ENCODE measurements at regions not wholly inside any gene's neighbourhood (a gene's known extent, or its start where the extent isn't known, plus 50 kb on each side); places are given as distances from the start of the nearest gene placed in this dataset.

DNA sequence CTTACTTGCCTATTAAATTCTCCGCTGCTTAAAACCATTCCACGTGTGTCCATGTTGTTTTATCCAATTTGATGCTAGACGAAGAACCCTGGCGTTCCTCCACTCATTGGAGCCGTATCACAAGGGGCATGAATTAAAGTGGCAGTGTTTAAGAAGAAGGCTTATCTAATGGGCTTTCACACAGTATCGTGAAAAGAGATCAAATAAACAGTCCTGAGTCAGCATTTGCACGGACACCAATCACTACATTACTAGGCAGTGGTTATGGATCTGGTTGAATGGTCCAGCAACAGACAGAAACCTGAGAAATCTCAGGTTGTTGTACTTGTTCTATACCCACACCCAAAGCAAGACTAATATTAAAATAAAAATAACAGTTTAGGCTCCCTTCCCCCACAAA, 671.6 kb downstream of the FAT4 start:
- TF ChIP-seq, protein P1, sequence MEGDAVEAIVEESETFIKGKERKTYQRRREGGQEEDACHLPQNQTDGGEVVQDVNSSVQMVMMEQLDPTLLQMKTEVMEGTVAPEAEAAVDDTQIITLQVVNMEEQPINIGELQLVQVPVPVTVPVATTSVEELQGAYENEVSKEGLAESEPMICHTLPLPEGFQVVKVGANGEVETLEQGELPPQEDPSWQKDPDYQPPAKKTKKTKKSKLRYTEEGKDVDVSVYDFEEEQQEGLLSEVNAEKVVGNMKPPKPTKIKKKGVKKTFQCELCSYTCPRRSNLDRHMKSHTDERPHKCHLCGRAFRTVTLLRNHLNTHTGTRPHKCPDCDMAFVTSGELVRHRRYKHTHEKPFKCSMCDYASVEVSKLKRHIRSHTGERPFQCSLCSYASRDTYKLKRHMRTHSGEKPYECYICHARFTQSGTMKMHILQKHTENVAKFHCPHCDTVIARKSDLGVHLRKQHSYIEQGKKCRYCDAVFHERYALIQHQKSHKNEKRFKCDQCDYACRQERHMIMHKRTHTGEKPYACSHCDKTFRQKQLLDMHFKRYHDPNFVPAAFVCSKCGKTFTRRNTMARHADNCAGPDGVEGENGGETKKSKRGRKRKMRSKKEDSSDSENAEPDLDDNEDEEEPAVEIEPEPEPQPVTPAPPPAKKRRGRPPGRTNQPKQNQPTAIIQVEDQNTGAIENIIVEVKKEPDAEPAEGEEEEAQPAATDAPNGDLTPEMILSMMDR (conservative IDR thresholded peaks at IDR 0.05; ENCODE audit: low read depth, low read length): no peak
- H3K4me3 ChIP-seq (ENCODE audit: low read depth, low read length): no peak overlapping the region
- DNase-seq (ENCODE audit: low read depth): no peak

DNA sequence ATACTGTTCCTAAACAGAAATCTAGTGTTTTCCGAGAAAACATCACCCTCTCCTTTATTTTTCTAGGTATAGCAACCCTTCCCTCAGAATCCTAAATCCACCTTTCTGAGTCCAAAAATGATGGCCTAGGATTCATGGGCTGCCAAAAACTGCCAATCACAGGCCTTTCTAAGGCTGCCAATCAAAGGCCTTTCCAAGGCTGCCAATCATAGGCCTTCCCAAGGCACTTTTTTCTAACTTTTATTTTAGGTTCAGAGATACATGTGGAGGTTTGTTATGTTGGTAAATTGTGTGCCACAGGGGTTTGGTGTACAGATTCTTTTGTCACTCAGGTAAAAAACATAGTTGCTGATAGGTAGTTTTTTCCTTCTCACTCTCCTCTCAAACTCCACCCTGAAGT, 673.7 kb downstream of the FAT4 start:
- DNase-seq (ENCODE audit: low read depth): no peak
- TF ChIP-seq, protein P1 (conservative IDR thresholded peaks at IDR 0.05; ENCODE audit: low read depth, low read length): no peak

DNA sequence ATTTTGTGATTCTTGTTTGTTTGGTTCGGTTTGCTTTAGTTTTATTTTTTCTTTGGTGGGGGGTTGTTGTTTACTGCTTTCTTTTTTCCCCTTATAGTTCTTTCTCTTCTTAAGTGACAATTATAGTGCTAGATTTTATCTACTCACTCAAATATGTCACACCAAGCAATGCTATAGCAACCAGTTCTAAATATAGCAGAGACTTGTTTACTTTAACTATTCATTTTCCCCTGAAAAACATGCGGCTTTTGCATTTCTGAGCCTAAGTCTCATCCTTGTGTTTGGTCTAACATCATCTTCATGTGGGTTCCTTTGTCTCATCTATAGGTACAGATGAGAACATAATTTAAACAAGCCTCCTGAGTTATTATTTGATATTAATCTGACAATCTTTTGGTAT, 676.6 kb downstream of the FAT4 start:
- no peak for DNase-seq (ENCODE audit: low read depth)
- no peak overlapping the region for H3K4me3 ChIP-seq (ENCODE audit: low read depth, low read length)
- TF ChIP-seq, protein P1 (conservative IDR thresholded peaks at IDR 0.05; ENCODE audit: low read depth, low read length): no peak

More for the DNA sequence above, 673.7 kb downstream of the FAT4 start:
- no peak overlapping the region for H3K4me3 ChIP-seq (ENCODE audit: low read depth, low read length)

DNA sequence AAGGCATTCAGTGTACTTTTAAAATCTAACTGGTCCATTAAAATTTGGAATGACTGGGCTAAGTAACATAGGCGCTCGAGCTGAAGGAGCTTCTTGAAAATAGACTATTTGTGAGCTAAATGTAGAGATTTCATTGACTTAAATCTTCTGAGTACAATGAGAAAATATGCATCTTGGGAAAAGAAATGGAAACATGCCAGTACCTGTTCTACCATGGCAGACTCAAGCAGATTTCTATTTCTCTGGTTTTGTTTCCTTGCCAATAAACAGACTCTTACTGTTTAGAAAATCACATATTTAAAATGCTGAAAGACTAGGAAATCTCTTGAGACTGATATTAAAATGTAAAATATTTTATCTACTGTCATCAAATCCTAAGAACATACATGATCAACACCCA, 678.1 kb downstream of the FAT4 start:
- no peak overlapping the region for H3K4me3 ChIP-seq (ENCODE audit: low read depth, low read length)
- TF ChIP-seq, protein P1 (conservative IDR thresholded peaks at IDR 0.05; ENCODE audit: low read depth, low read length): no peak
- DNase-seq (ENCODE audit: low read depth): no peak

DNA sequence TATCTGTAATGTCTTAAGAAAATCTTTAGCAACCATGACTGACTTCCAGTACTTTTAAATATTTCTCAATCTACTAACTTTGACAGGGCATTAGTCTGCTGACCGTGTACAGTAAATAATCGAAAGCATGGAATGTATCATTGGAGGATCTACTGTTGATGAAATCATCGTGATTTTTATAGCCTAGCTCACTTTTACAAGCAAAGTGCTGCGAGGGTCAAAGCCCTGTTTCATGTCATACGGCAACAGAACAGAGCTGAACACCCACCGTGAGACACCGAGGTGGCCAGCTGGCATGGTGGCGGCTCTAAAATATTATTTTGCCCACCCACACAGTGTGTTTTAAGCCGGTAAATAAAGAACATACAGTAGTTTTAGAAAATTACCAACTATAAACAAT, 679.3 kb downstream of the FAT4 start:
- no peak for DNase-seq (ENCODE audit: low read depth)
- H3K4me3 ChIP-seq (ENCODE audit: low read depth, low read length): no peak overlapping the region
- TF ChIP-seq, protein P1 (conservative IDR thresholded peaks at IDR 0.05; ENCODE audit: low read depth, low read length): no peak

DNA sequence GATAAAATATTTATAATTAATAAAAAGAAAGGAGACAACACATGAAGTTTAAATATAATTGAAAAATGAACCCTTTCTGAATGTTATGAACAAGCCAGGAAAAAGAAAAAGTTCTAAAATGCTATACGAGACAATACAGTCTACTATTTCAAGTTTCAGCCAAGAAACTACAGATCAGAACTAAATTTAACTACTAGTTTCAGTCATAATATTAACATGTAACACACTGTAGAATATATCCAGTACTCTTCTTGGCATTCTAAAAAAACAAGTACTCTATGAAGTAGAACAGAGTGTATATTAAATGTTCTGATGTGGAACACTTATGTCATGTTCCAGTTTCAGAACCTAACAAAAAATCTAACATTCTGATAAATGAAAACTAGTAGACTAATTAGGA, 679.7 kb downstream of the FAT4 start:
- TF ChIP-seq, protein P1 (conservative IDR thresholded peaks at IDR 0.05; ENCODE audit: low read depth, low read length): no peak
- H3K4me3 ChIP-seq (ENCODE audit: low read depth, low read length): no peak overlapping the region
- DNase-seq (ENCODE audit: low read depth): no peak

DNA sequence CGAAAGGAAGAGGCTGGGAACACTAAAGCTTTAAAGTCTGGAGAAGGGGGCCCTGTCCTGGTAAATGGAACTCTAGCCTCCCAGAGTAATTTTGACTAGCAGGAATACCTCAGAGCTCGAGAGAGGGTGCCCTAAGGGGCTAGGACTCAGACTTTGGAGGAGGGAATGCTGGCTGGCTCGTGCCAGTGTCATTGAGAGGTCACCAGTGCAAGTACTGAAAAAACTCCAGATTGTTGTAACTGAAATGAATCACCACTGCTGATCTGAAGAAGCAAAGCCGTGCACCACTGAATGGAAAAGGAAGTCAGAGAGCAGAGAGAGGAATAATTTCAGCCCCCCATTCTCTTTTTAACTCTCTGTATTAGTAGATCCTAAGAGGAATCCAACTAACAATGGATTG, 690.2 kb downstream of the FAT4 start:
- DNase-seq (ENCODE audit: low read depth): peak; percentile 23
- H3K4me3 ChIP-seq (ENCODE audit: low read depth, low read length): no peak overlapping the region
- TF ChIP-seq, protein P1 (conservative IDR thresholded peaks at IDR 0.05; ENCODE audit: low read depth, low read length): no peak
